Left lobe of liver (tissue), 2 donors: ENCODE measurements at regions not wholly inside any gene's neighbourhood (a gene's known extent, or its start where the extent isn't known, plus 50 kb on each side); places are given as distances from the start of the nearest gene placed in this dataset.

Experiments
- ATAC-seq: fragments of 200-7000 bp; cut with Tn5 transposase; one replicate; pipeline ENCODE4 v1.9.1; 2020; ENCODE audit warnings: mild to moderate bottlenecking, moderate library complexity
- DNase-seq: peaks from one replicate; pipeline ENCODE4 v3.0.0-alpha.2; 2020; ENCODE audit warnings: low spot score
- donor health status: DM: no; HTN: no; CAD: no; lungs with moderate emphysema.
- donor health status: DM: no; HTN: yes; CAD: no.

DNA sequence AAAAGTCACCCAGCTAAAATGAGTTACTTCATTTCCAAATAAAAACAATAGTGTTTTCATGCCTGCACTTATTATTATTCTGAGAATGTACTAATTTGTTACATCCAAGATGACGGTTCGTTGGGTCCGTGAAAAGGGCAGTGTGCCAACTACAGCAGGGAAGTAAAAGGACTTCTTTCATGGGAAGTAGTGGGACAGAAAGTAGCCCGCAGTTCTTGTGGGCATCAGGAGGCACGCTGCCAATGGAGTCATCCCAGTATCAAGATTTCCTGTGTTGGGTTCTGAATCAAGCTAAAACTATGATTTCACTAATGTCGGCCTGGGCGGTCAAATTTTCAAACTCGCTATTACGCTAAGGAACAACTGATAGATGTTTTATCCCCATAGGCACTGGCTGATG, 254.5 kb upstream of the SOX2 start:
- DNase-seq = no peak
- no peak for ATAC-seq

- DNase-seq (no peak), ATAC-seq (no peak)
Measured at GRCh38 chr3:181455276-181455675, 256.4 kb upstream of the SOX2 start.

GRCh38 chr3:181454451-181455027, 257.2 kb upstream of the SOX2 start:
- no peak for DNase-seq
- ATAC-seq = no peak

DNA sequence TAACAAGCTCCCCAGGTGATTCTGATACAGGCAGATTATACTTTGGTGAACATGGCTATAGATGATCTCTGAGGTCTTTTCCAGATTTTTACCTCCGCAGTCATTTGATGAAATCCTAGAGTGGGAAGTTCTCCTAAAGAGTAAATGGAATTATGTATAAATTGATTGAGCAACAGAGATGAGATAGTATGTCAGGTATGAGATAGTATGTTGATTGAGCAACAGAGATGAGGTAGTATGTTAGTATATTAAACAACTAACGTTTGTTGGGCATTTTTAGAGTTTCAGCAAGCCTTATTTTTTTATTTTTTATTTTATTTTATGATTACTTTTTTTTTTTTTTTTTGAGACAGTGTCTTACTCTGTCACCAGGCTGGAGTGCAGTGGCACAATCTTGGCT, 265.0 kb upstream of the SOX2 start:
- ATAC-seq (no peak), DNase-seq (no peak)

- ATAC-seq (no peak), DNase-seq (no peak)
Measured at GRCh38 chr3:181442066-181442465, 269.7 kb upstream of the SOX2 start.

GRCh38 chr3:181432992-181433391, 278.7 kb upstream of the SOX2 start:
- ATAC-seq = no peak
- no peak for DNase-seq

DNA sequence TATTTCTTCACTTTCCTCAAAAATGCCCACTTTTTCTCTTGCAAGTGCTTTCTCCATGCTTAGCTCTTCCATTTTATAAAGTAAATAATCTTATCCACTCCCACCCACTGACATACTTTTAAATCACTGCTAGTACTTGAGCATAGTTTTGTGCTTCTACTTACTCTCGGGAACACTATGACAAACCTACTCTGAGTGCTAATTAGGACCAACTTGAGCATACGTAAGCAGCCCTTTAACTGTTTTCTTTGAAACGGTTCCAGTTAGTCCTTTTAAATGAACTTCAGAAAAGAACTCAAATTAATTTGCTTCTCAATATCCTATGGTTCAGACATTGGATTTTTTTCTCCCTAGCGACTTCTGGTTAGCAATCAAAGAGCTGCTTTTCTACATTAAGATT, 280.0 kb upstream of the SOX2 start:
- ATAC-seq (no peak), DNase-seq (no peak)

GRCh38 chr3:181425074-181425473, 286.7 kb upstream of the SOX2 start:
- no peak for DNase-seq
- ATAC-seq = no peak

GRCh38 chr3:181418233-181418632, 293.5 kb upstream of the SOX2 start:
- no peak for ATAC-seq

DNA sequence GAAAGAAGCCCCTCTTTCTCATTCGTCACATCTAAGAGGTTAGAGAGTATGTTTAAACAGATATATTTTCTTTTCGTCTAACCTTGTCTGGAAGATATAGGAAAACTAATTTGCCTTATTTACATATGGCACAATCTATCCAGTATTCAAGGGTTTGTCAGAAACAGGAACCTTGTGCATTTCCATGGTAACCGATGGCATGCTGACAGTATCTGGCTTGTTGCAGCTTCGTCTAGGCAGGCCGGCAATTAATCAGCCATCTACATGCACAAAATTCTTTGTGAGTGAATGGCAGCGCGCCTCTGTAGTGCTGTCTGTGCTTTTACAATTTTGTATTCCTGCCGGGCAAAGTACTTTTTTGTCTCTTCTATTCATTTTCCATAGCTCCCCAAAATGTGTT, 294.0 kb upstream of the SOX2 start:
- ATAC-seq = no peak
- no peak for DNase-seq

More at GRCh38 chr3:181418233-181418632, 293.5 kb upstream of the SOX2 start:
- DNase-seq = no peak

DNA sequence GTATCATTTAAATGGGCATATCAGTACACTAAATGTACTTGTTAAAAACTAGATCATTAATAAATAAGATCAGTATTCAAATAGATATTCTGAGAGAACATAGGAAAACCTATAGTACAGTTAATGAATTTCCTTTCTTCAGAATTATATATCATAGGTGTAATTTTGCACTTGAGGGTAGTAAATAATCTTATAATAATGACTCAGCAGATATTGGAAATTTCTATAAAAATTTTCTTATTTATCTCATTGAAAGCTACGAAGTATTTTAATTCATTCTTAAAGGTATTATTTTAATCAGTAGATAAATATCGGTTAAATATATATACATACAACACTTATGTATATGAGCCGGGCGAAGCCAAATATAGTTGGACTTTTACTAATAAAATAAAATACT, 300.9 kb upstream of the SOX2 start:
- ATAC-seq (no peak), DNase-seq (no peak)

DNA sequence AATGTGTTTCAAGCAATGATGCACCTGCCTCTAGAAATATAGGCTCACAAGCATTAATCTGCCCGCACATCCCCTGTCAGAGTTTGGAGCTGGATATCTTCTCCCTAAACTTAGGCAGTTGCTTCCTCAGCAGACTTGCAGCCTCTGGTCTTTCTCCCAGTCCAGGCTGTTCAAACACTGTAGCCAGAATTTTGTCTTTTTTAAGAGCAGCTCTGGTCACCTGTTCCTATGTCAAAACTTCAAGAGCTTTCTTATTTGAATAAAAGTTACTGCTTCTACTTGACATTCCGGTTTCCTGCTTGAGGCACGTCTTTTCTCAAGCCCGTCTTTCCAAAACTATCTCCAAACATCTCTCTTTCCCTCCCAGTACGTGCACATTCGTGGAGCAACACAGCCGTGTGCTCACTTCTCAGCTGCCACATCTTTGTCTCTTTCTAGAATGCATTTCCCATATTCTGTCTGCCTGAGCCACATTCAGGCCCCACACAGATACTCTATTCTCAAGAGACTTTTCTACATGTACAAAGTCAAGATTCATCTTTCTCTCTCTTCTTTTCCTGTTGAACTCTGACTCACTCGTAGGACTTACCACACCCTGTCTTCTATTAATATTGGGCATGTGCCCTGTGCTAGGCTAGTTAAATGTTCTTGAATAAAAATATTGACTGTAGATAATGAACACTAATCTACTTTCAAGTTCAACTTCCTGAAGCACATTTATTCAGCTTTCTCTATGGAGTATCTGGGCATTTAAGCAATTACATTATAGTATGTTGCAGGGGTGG, 307.7 kb upstream of the SOX2 start:
- DNase-seq = no peak
- no peak for ATAC-seq

DNA sequence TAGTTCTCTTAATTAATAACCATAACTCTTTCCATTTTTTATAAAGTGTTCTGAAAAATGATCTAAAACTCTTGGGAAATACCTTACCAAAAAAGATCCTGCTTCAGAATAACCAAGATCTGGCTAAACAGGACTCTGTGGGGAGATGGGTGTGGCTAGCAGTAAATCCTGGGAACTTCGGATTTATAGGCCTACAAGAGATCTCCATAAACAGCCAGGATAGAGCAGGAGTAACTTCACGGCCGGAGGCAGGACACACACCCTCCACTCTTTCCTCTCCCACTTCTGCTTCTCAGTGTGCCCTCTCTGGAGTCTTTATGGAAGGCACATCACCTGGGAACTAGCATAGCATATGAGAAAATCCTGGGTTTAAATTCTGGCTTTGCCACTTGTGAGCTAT, 309.4 kb upstream of the SOX2 start:
- no peak for ATAC-seq
- DNase-seq = no peak

DNA sequence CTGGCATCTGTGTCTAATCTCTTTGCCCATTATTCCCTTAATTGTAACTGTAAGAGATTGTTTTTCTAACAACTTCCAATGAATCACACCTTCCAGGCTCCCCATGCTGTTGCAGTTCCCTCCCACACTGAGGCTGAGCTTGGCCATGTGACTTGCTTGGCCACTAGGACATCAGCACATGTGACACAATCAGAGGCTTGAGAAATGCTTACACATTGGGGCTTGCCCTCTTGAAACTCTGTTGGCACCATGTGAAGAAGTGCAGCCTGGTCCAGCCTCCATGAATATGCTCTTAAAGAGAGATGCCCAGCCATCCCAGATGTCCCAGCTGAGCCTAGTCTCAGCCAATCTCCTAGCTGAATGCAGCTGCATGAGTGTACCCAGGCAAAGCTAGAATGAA, 326.8 kb upstream of the SOX2 start:
- DNase-seq (no peak), ATAC-seq (no peak)

DNA sequence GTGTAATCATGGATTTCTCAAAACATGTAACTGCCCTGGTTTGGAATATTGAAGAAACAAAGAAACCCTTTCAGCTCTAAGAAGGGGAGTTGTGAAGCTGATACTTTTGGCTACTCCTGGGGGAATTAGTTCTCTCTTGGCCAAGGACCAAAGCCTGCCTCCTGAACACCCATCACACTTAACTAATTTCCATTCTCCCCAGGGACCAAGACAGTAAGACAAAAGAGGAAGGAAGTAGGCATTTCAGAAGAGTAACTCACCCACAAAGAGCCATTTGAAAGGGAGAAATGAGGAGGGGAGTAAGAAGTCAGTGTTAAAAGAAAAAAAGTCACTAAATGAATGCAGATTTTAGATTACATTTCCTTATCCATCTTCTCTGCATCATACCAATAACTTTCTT, 328.0 kb upstream of the SOX2 start:
- no peak for DNase-seq
- no peak for ATAC-seq

DNA sequence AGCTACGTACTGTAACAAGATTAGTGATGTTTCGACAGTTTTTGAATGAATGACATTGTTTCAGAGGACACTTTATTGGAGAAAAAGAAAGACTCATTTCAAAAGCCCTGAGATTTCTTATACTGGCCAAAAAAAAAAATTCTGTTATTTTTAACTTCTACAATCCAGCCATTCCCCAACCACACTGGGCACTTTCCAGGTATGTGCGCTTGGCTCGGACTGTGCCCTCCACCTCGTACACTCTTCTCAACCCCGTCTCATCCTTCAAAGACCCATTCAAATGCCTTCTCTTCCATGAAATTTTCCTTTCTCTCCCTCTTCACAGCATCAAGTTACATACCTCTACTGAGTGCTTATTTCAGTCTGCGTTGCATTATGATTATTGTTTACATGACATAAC, 328.5 kb upstream of the SOX2 start:
- no peak for ATAC-seq
- DNase-seq = no peak

- no peak for DNase-seq
- ATAC-seq = no peak
Measured at GRCh38 chr3:181382656-181383055, 329.1 kb upstream of the SOX2 start.

- ATAC-seq (no peak), DNase-seq (no peak)
Measured at GRCh38 chr3:181379278-181379677, 332.4 kb upstream of the SOX2 start.

DNA sequence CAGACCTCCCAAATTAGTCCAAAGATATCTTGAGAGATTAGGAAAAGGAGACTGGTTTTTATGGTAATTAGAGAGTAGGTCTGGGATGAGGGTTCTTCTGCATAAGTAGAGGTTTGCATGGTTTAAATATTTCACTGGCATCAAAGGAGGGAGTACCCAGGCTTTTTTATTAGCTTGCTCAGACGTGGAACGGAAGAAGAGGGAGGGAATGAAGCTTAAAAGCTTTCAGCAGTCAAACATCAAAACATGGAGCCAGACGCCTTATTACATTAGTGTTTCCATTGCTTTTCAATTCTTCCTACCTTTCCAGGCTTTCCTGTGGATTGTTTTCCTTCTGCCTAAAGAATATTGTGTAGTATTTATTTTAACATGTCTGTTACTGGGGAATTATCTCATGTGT, 342.1 kb upstream of the SOX2 start:
- DNase-seq = no peak
- no peak for ATAC-seq

DNA sequence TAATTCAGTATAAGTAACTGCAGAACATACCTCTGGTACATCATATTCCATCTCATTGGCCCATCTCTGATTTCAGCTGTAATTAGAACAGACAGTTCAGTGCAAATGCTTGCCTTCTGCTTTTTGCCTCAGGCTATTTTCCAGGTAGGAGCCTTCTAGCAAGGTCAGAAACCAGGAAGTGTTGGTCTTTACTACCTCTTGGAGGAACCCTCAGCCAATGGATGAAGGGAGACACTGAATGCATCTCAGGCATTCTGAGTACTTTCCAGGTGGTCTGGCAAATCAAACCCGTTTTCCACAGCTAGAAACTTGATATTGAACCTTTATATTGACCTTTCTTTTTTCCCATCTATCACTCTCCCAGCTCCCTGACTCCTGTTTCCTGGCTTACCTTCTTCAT, 348.5 kb upstream of the SOX2 start:
- ATAC-seq (no peak), DNase-seq (no peak)

- no peak for ATAC-seq
Measured at GRCh38 chr3:181362378-181362777, 349.3 kb upstream of the SOX2 start.

DNA sequence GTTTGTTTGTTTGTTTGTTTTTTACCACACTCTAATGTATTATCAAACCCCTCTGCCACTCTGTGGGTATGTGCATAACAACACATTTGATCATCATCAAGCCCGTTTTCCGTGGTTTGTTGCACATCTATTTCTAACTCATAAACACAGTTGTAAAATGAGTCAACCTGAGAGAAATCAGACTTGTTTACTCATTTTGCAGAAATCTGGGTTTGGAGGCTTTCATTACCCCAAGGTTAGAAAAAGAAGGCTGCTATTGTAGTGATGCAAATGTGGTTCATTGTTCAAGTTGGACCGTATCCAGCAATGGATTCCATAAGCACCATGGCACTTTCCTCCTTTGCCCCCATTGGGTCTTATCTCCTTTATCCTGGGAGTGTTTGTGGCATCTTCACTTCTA, 353.2 kb upstream of the SOX2 start:
- DNase-seq (no peak), ATAC-seq (no peak)

More at GRCh38 chr3:181362378-181362777, 349.3 kb upstream of the SOX2 start:
- DNase-seq = no peak

DNA sequence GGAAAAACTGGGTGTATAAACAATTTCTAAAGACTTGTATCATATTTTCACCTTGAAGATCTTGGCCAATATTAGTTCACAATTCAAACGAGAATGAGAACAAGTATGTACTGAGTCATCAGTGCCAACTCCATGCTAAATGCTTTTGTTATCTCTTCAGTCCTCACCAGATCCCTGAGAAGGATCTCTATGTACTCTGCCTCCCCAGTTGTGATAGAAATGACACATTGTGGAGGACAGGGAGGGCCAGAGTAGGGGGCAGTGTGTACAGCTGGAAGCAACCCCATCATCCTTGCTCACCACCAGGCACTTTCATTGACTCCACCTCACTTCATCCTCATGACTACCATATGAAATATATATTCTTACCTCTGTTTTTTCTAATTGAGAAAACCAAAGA, 353.7 kb upstream of the SOX2 start:
- no peak for ATAC-seq
- no peak for DNase-seq
